GM12872 (cell line): ENCODE measurements at regions not wholly inside any gene's neighbourhood (a gene's known extent, or its start where the extent isn't known, plus 50 kb on each side); places are given as distances from the start of the nearest gene placed in this dataset.

ENCODE experiments used
- CTCF ChIP-seq: IDR thresholded peaks from 3 replicates; pipeline ENCODE4 v1.5.1; 2011; ENCODE audit warnings: low read depth, mild to moderate bottlenecking, low read length, moderate library complexity; ENCODE audit not compliant: insufficient read depth

DNA sequence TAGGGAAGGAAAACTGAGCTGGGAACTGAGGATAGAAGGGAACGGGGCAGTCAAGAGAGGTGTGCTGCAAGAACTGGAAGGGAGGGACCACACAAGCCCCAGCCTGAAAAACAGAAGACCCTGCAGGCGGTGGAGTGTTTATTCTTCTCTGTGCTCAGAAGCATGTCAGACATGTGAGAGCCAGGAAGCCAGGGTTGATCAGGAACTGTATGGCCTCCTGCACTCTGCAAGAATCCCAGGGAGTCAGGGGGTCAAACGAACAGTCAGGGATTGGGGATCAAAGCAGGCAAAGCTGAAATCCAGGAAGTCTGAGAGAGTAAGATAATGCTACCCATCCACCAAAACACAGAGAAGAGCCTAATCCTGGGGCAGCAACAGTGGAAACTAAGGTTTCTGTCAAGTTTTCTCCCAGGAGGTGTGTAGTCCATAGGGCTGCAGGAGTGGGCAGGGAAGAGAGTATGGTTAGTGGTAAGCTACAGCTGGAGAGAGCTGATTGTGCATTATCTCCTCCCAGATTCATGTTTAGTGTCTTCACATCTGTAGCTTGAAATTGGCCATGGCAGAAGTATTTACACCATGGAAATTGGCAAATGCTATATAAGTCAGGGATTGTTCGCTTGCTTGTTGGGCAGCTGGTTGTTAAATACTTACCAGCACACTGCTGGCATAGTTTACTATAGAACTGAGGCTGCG lies 115.4 kb upstream of the SLC44A1 start:
- TF ChIP-seq CTCF: no peak

- no peak for TF ChIP-seq CTCF
Observed at GRCh38 chr9:105129731-105130130, 114.7 kb upstream of the SLC44A1 start.

GRCh38 chr9:105131981-105132380 lies 112.5 kb upstream of the SLC44A1 start:
- TF ChIP-seq CTCF: no peak

GRCh38 chr9:105132606-105133005 lies 111.8 kb upstream of the SLC44A1 start:
- TF ChIP-seq CTCF: no peak

GRCh38 chr9:105138306-105138801 lies 106.1 kb upstream of the SLC44A1 start:
- no peak for TF ChIP-seq CTCF

GRCh38 chr9:105141146-105141975 lies 103.1 kb upstream of the SLC44A1 start:
- no peak for TF ChIP-seq CTCF

DNA sequence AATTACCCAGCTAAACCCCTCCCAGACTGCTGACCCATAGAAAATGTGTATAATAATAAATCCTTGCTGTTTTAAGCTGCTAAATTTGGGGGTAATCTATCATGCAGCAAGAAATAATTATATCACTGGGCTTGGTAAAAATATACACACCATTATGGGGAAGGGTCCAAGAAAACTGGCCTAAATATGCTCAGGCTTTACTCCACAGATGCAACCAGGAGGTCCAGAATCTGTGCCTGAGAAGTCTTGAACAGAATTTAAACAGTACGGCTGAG lies 102.5 kb upstream of the SLC44A1 start:
- no peak for TF ChIP-seq CTCF
